ENCODE measurements at regions not wholly inside any gene's neighbourhood (a gene's known extent, or its start where the extent isn't known, plus 50 kb on each side); places are given as distances from the start of the nearest gene placed in this dataset.
"Not testable (repeated sequence)": the region's sequence is repeated elsewhere in the genome, so short reads cannot be mapped to it uniquely, and the experiment has no call there.

GRCh38 chr9:79408200-79408599, 163.6 kb upstream of the TLE4 start:
- no peak overlapping the region for H3K4me3 Mint-ChIP-seq
- H3K36me3 Mint-ChIP-seq (ENCODE audit: low read depth): no peaks in the 10 kb centered on the region
- no peaks in the 10 kb centered on the region for H3K4me1 Mint-ChIP-seq (ENCODE audit: low read depth)
- no peak overlapping the region for H3K27ac Mint-ChIP-seq
- no peaks in the 10 kb centered on the region for H3K27me3 Mint-ChIP-seq (ENCODE audit: low read depth)
- no peaks in the 10 kb centered on the region for H3K9me3 Mint-ChIP-seq

DNA sequence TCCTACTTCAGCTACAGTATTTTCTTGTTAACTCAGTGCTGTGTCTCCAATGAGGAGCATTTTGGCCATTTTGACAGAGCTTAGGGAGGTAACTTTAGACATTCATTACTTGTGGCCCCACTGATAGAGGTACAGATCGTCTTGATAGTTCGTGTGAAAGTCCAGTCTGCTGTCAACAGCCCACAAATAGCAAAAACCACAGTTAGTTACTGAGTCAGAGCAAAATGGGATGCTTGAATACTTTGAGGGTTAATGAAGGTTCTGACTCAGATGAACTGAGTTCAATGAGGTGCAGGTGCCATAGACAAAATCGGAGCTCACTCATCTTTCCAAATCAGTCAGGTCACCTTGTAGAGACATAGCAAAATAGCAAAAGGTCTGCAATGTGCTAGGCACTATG, 163.1 kb upstream of the TLE4 start:
- no peak overlapping the region for H3K27ac Mint-ChIP-seq
- H3K36me3 Mint-ChIP-seq (ENCODE audit: low read depth): no peaks in the 10 kb centered on the region
- no peaks in the 10 kb centered on the region for H3K9me3 Mint-ChIP-seq
- H3K27me3 Mint-ChIP-seq (ENCODE audit: low read depth): no peaks in the 10 kb centered on the region
- H3K4me1 Mint-ChIP-seq (ENCODE audit: low read depth): no peaks in the 10 kb centered on the region
- H3K4me3 Mint-ChIP-seq: no peak overlapping the region

- Mint-ChIP-seq H3K9me3 (no peaks in the 10 kb centered on the region), H3K27me3 (ENCODE audit: low read depth) (no peaks in the 10 kb centered on the region), H3K36me3 (ENCODE audit: low read depth) (no peaks in the 10 kb centered on the region), H3K4me3 (no peak overlapping the region), H3K27ac (no peak overlapping the region), H3K4me1 (ENCODE audit: low read depth) (no peaks in the 10 kb centered on the region)
These were observed 162.5 kb upstream of the TLE4 start for GRCh38 chr9:79409182-79409823.

DNA sequence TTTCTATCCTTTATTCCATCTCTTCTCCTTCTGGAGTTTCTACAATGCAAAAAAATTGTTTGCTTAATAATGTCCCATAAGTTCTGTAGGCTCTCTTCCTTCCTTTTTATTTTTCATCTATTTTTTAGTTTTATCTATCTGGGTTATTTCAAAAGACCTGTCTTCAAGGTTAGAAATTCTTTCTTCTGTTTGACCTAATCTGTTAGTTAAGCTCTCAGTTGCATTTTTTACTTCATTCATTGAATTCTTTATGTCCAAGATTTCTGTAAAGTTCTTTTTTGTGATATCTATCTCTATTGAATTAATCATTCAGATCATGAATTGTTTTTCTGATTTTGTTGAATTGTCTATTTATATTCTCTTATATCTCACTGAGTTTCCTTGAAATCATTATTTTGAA, 145.9 kb upstream of the TLE4 start:
- Mint-ChIP-seq H3K9me3 (peaks cover 30% of the 10 kb centered on the region), H3K36me3 (ENCODE audit: low read depth) (no peaks in the 10 kb centered on the region), H3K27me3 (ENCODE audit: low read depth) (no peaks in the 10 kb centered on the region), H3K27ac (no peak overlapping the region), H3K4me1 (ENCODE audit: low read depth) (no peaks in the 10 kb centered on the region), H3K4me3 (no peak overlapping the region)

DNA sequence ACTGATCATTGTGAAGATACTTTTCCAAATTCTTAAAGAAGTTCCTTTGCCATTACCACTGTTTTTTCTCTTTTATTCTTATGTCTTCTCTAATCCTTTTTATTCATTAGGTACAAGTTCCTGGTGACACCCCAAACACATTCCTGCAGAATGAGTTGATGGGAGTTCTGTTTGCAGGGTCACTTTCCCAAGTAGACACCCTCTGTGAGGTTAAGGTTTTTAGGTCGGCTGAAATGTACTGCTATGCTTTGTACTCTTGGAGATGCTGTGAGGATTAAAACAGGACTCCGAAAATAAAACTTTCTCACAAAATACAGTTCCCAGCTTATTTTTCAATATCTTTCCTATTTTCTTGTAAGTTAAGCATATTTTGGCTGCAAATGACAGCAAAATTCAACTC, 143.3 kb upstream of the TLE4 start:
- no peaks in the 10 kb centered on the region for H3K4me1 Mint-ChIP-seq (ENCODE audit: low read depth)
- no peak overlapping the region for H3K27ac Mint-ChIP-seq
- H3K4me3 Mint-ChIP-seq: no peak overlapping the region
- no peaks in the 10 kb centered on the region for H3K27me3 Mint-ChIP-seq (ENCODE audit: low read depth)
- H3K9me3 Mint-ChIP-seq: peaks cover 21% of the 10 kb centered on the region
- H3K36me3 Mint-ChIP-seq (ENCODE audit: low read depth): no peaks in the 10 kb centered on the region

GRCh38 chr9:79430619-79431018, 141.1 kb upstream of the TLE4 start:
- Mint-ChIP-seq H3K36me3 (ENCODE audit: low read depth) (no peaks in the 10 kb centered on the region), H3K4me3 (no peak overlapping the region), H3K4me1 (ENCODE audit: low read depth) (no peaks in the 10 kb centered on the region), H3K9me3 (peaks cover 9% of the 10 kb centered on the region), H3K27me3 (ENCODE audit: low read depth) (no peaks in the 10 kb centered on the region), H3K27ac (no peak overlapping the region)

- Mint-ChIP-seq H3K9me3 (peaks cover 4% of the 10 kb centered on the region), H3K27ac (no peak overlapping the region)
These were observed 140.6 kb upstream of the TLE4 start for GRCh38 chr9:79431019-79431679.

GRCh38 chr9:79432485-79432884, 139.3 kb upstream of the TLE4 start:
- Mint-ChIP-seq H3K27me3 (ENCODE audit: low read depth) (no peaks in the 10 kb centered on the region), H3K9me3 (no peaks in the 10 kb centered on the region), H3K4me3 (no peak overlapping the region), H3K27ac (no peak overlapping the region), H3K36me3 (ENCODE audit: low read depth) (no peaks in the 10 kb centered on the region), H3K4me1 (ENCODE audit: low read depth) (no peaks in the 10 kb centered on the region)

More at GRCh38 chr9:79431019-79431679, 140.6 kb upstream of the TLE4 start:
- no peaks in the 10 kb centered on the region for H3K27me3 Mint-ChIP-seq (ENCODE audit: low read depth)
- H3K4me3 Mint-ChIP-seq: no peak overlapping the region
- no peaks in the 10 kb centered on the region for H3K4me1 Mint-ChIP-seq (ENCODE audit: low read depth)
- H3K36me3 Mint-ChIP-seq (ENCODE audit: low read depth): no peaks in the 10 kb centered on the region

GRCh38 chr9:79433703-79434102, 138.1 kb upstream of the TLE4 start:
- H3K27ac Mint-ChIP-seq: no peak overlapping the region
- no peaks in the 10 kb centered on the region for H3K9me3 Mint-ChIP-seq
- no peaks in the 10 kb centered on the region for H3K36me3 Mint-ChIP-seq (ENCODE audit: low read depth)
- H3K4me1 Mint-ChIP-seq (ENCODE audit: low read depth): no peaks in the 10 kb centered on the region
- no peak overlapping the region for H3K4me3 Mint-ChIP-seq
- H3K27me3 Mint-ChIP-seq (ENCODE audit: low read depth): no peaks in the 10 kb centered on the region

GRCh38 chr9:79439221-79439620, 132.5 kb upstream of the TLE4 start:
- H3K4me3 Mint-ChIP-seq; H3K27ac Mint-ChIP-seq; H3K36me3 Mint-ChIP-seq (ENCODE audit: low read depth); H3K27me3 Mint-ChIP-seq (ENCODE audit: low read depth); H3K4me1 Mint-ChIP-seq (ENCODE audit: low read depth); H3K9me3 Mint-ChIP-seq: not testable (repeated sequence)

DNA sequence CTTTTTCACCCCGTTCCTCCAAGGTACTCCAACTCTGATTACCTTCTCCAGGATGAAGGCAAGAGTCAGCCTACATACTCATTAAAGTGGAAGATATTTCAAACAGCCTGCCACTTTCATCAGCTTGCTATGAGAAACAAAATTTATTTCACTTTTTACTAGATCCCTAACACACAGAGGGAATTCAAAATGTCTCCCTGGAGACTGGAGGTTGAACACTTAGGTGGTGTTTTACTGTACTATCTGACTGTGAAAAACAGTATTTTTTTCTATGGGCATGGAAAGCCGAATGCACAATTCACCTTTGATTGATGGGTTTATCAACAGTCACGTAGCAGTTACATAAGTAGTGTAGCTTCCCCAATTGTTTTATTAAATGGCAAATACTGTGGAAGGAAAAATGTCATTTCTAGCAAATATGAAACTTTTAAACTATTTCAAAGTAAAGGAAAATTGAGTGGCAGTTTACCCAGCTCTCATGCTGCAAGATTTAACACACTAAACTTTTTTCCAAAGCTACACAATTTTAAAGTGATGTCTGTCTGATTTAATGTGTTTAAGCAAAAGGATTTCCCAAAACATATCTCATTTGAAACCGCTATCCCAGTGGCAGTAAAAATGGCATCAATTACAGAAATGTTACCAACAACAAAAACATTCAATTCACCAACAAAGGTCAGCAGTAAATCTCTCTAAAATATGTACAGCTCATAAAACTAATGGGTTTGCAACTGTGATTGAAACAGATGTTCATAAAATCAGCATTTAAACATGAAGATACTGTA, 125.0 kb upstream of the TLE4 start:
- no peaks in the 10 kb centered on the region for H3K4me1 Mint-ChIP-seq (ENCODE audit: low read depth)
- no peak overlapping the region for H3K27ac Mint-ChIP-seq
- no peak overlapping the region for H3K4me3 Mint-ChIP-seq
- H3K36me3 Mint-ChIP-seq (ENCODE audit: low read depth): no peaks in the 10 kb centered on the region
- H3K27me3 Mint-ChIP-seq (ENCODE audit: low read depth): no peaks in the 10 kb centered on the region
- no peaks in the 10 kb centered on the region for H3K9me3 Mint-ChIP-seq

GRCh38 chr9:79447308-79447605, 124.5 kb upstream of the TLE4 start:
- H3K9me3 Mint-ChIP-seq: peaks cover 1% of the 10 kb centered on the region
- no peak overlapping the region for H3K4me3 Mint-ChIP-seq
- H3K27me3 Mint-ChIP-seq (ENCODE audit: low read depth): no peaks in the 10 kb centered on the region
- H3K27ac Mint-ChIP-seq: no peak overlapping the region
- no peaks in the 10 kb centered on the region for H3K4me1 Mint-ChIP-seq (ENCODE audit: low read depth)
- H3K36me3 Mint-ChIP-seq (ENCODE audit: low read depth): no peaks in the 10 kb centered on the region

DNA sequence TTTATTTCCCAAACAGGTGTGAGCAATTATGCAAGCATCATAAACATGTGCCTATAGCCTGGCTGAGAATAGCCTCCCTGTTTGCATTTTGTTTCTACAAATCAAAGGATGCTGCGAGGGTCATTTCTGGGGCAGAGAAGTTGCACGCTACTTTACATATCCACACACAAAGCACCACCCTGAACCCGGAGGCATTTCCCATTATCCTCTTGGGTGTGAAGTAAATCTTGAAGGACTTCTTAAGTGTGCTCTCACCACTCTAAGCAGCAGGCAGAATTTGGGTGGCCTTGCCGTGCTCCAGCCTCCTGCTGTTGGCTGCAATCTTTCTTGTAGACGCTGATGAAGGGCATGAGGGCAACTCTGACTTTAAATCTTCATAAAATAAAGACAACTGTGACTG, 124.0 kb upstream of the TLE4 start:
- Mint-ChIP-seq H3K27me3 (ENCODE audit: low read depth) (no peaks in the 10 kb centered on the region), H3K36me3 (ENCODE audit: low read depth) (no peaks in the 10 kb centered on the region), H3K27ac (no peak overlapping the region), H3K4me3 (no peak overlapping the region), H3K4me1 (ENCODE audit: low read depth) (no peaks in the 10 kb centered on the region), H3K9me3 (peaks cover 4% of the 10 kb centered on the region)

DNA sequence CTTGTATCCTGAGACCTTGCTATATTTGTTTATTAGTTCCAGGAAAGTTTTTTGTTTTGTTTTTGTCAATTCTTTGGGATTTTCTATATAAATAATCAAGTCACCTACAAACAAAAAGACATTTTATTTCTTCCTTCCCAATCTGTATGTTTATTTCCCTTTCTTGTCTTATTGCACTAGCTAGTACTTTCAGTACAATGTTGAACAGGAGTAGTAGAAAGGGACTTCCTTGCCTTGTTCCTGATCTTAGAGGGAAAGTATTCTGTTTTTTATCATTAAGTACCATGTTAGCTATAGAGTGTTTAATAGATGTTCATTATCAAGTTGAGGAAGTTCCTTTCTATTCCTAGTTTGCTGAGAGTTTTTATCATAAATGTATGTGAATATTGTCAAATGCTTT, 119.5 kb upstream of the TLE4 start:
- Mint-ChIP-seq H3K27me3 (ENCODE audit: low read depth) (no peaks in the 10 kb centered on the region), H3K9me3 (peaks cover 9% of the 10 kb centered on the region), H3K4me1 (ENCODE audit: low read depth) (no peaks in the 10 kb centered on the region), H3K27ac (no peak overlapping the region), H3K36me3 (ENCODE audit: low read depth) (no peaks in the 10 kb centered on the region), H3K4me3 (no peak overlapping the region)

GRCh38 chr9:79461712-79462111, 110.1 kb upstream of the TLE4 start:
- Mint-ChIP-seq H3K4me1 (ENCODE audit: low read depth) (no peaks in the 10 kb centered on the region), H3K27me3 (ENCODE audit: low read depth) (no peaks in the 10 kb centered on the region), H3K27ac (no peak overlapping the region), H3K4me3 (no peak overlapping the region), H3K36me3 (ENCODE audit: low read depth) (no peaks in the 10 kb centered on the region), H3K9me3 (no peaks in the 10 kb centered on the region)

Measured in T-helper 1 cell treated with Interleukin-12 subunit alpha and Interleukin-12 subunit beta and Interleukin-4 antibody, amounts not matched to agents 30 μg/mL and 1 μg/mL, for 36 hours (primary cell).